WI38 (cell line): ENCODE measurements at regions not wholly inside any gene's neighbourhood (a gene's known extent, or its start where the extent isn't known, plus 50 kb on each side); places are given as distances from the start of the nearest gene placed in this dataset.

Experiments used
- H3K4me3 ChIP-seq: 2 replicates; pipeline ENCODE4 v1.5.1; 2011; ENCODE audit warnings: low read depth, mild to moderate bottlenecking, control low read depth, low read length
- CTCF ChIP-seq: IDR thresholded peaks from 2 replicates; pipeline ENCODE4 v1.5.1; 2012; ENCODE audit warnings: low read depth, mild to moderate bottlenecking, control low read depth, low read length

- TF ChIP-seq CTCF, result no peak
- H3K4me3 ChIP-seq, result no peak overlapping the region
Observed at GRCh38 chr19:30135093-30135757, 193.2 kb downstream of the URI1 start.

DNA sequence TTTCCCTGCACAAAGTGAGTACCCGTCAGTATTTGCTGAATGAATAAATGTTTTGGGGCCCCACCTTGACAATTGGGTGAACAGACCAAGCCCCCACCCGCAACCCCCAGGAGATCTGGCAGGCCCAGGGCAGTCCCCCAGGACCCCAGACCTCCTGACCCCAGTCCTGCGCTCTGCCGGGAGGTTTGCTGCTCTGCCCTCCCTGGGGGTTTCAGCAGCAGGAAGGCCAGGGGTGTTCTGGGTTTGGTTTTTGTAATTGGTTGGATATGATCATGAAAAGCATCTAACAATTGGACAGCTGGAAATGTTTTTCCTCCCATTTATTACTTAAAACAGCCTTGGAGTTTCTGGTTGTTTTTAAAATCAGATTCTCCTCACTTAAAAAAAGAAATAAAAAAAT is 193.8 kb downstream of the URI1 start:
- TF ChIP-seq CTCF, result no peak
- no peak overlapping the region for H3K4me3 ChIP-seq

GRCh38 chr19:30136611-30137195 is 194.7 kb downstream of the URI1 start:
- H3K4me3 ChIP-seq, result no peak overlapping the region
- TF ChIP-seq CTCF, result no peak

GRCh38 chr19:30137747-30138146 is 195.7 kb downstream of the URI1 start:
- TF ChIP-seq CTCF, result no peak

GRCh38 chr19:30144242-30144758 is 202.3 kb downstream of the URI1 start:
- TF ChIP-seq CTCF, result no peak

More at GRCh38 chr19:30137747-30138146, 195.7 kb downstream of the URI1 start:
- no peak overlapping the region for H3K4me3 ChIP-seq

DNA sequence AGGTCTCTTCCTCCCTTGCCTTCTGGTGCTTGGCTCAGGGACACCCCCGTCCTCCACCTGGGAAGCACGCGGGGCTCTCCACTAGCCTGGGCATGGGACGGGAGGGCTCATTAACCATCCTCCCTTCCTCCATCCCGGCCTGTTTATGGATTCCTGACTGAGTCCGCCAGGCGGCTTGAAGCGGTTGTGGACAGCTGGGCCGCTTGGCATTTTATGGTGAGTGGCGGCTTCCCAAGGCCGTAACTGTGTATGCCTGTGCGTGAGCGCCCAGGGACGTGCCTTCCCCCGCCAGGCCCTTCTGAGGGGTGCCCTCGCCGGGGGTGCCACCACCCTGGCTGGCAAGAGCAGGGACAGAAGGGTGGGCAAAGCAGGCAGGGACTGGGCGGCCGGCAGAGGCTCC is 202.8 kb downstream of the URI1 start:
- no peak for TF ChIP-seq CTCF
- no peak overlapping the region for H3K4me3 ChIP-seq

More at GRCh38 chr19:30144242-30144758, 202.3 kb downstream of the URI1 start:
- no peak overlapping the region for H3K4me3 ChIP-seq

- TF ChIP-seq CTCF, result no peak
- no peak overlapping the region for H3K4me3 ChIP-seq
Observed at GRCh38 chr19:30145467-30145866, 203.4 kb downstream of the URI1 start.
